GM18951 (cell line): ENCODE measurements at regions not wholly inside any gene's neighbourhood (a gene's known extent, or its start where the extent isn't known, plus 50 kb on each side); places are given as distances from the start of the nearest gene placed in this dataset.

Experiments
- POLR2A ChIP-seq: IDR thresholded peaks from 4 replicates; pipeline ENCODE4 v1.6.1; 2011; ENCODE audit warnings: mild to moderate bottlenecking; ENCODE audit not compliant: insufficient read length, insufficient read depth; ENCODE audit errors: extremely low read depth
- in situ Hi-C: fragments of 300-500 bp; cut with MboI; formaldehyde crosslinking; loops from one replicate; pipeline ENCODE4 v1.12.0; 2022; ENCODE audit warnings: low sequenced_read_pairs, mixed read lengths, inconsistent platforms; ENCODE audit not compliant: unreplicated experiment

DNA sequence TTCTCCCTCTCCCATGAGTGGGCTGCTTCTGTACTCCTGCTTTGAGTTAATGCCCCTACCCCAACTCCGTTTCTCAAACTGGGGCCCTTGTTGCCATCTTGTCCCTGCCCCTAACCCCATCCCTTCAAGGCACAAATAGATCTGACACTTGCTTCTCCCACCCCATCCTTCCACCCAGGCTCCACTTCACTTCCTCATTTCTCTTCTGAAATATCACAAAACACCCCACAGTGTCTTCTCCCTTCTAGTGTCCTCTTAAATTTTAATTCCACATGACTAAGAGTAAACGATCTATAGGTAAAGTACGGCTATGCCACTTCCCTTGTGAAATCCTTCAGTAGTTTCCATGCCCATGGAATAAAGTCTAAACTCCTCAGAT lies 571.6 kb upstream of the NOX3 start:
- in situ Hi-C loops, result no loop called here
- no peak for TF ChIP-seq POLR2A

DNA sequence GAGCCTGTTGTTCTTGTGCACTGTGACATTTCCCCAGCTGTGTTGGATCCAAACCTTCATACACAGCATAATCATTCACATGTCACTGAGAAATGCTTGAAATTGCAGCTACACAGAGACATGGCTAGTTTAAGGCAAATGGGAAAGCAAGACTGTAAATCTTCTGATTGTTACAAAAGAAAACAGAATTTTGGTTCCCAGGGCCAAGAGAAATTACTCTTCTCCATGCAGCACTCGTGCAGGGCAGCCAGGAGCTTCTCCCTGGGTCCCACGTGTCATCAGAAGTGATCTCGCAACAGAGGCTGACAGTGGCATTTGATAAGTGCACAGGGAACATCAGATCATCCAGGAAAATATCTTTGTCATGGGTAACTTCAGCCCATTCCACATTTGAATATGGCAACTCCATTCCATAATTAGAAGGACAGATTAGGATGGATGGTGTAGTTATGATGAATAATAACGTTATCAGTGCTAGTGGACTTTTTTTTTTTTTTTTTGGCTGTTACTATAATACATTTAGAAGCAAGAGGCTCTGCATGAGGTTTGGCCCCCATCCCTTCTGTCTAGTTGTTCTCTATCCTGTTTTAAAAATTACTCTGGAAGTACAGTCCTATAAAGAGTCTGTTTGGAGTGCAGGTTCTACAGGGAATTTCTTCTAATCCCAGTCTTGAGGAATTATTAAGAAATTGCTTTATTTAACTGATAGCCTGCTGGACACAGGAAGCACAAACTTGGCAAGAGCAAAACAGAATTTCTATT lies 571.0 kb upstream of the NOX3 start:
- no peak for TF ChIP-seq POLR2A
- in situ Hi-C loops, result no loop called here

DNA sequence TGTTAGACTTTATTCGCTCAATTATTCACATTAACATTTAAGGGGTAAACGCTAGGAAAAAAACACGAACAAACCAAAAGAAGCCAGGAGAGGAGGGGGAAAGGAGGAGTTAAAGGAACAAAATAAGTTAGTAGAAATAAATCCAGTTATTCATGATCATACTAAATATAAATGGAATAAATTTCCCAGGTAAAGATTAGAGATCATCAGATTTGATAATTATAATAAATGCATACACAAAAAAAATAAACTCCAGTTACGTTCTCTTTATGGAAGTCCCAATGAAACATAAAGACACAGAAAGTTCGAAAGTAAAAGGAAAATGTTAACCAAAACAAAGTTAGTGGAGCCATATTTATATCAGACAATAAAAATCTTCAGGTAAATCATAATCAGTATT lies 568.7 kb upstream of the NOX3 start:
- TF ChIP-seq POLR2A, result no peak
- in situ Hi-C loops, result no loop called here

DNA sequence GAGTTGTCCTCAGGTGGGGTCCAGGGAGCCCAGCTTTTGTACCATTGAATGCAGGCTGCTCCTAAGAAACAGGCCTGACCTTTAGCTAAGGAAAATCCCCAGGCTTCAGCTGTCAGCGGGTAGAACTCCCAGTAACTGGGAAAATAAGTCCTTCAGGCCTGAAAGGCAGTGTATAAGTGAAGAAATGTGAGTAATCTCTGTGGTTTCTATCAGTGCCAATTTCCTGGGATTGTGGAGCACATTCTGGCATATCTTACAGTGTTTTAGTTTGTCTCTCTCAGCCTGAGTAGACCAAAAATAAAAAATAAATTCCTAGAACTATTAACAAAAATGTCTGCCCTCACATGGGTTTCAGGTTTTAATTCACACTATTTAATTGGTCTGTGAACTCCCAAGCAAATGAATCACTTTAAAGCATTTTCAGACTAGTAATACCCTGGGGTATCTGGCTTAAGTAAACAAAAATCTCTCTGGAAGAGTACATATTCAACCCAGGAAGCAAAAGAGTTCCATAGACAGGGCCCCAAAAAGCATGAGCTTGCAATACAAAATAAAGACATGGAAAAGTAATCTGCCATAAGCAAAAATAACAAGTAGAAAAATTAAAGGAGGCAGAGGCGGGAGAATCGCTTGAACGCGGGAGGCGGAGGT lies 566.2 kb upstream of the NOX3 start:
- TF ChIP-seq POLR2A, result no peak
- in situ Hi-C loops, result no loop called here

DNA sequence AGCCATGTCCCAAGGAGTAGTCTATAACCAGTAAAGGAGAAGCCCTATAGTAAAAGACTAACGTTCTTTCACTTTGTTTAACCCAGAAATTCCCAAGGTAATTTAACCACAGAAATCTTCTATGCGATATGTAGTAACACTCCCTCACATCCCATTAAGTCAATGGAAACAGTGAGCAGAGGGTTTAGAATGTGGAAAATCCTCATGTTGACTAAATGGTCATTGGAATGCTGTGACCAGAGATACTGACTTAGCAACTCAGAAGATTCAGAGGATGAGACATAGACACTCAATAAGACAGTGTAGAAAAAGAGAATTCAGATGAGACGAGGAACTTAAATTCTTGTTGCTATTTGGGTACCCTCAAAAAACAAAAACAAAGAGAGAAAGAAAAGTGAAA lies 562.2 kb upstream of the NOX3 start:
- in situ Hi-C loops, result no loop called here
- no peak for TF ChIP-seq POLR2A

DNA sequence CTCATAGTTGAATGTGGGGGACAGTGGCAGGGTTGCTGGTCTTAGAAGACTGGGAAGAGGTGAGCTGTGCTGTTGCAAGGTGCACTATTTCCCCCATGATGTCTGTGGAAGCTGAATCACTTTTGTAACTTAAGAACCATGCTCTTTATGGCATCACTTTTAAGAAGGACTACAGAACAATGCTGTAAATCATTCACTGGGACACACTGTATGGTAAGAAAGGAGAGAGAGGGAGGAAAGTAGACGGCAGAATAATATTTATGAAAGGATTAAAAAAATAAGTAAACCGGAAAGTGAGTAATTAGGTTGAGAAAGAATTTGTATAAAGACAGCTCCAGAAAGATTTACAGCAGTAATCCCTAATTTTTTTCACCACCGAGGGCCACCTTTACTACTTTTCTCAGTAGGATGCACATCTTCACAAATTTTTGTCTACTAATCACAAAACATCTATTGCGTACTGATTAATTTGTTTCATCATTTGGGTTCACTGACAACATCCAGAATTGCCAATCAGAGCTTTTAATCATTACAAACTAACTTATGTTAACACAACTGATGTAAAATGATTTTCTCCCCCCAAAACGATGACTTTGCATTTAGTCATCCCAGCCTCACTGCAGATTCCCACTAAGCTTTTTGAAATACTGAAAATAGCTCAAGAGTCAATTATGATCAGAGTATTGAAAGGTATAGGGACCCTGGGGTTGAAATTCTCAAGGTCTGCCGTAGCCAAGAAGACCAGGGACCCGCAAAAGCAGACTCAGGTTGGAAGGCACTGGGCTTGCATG lies 560.7 kb upstream of the NOX3 start:
- in situ Hi-C loops, result no loop called here
- no peak for TF ChIP-seq POLR2A

DNA sequence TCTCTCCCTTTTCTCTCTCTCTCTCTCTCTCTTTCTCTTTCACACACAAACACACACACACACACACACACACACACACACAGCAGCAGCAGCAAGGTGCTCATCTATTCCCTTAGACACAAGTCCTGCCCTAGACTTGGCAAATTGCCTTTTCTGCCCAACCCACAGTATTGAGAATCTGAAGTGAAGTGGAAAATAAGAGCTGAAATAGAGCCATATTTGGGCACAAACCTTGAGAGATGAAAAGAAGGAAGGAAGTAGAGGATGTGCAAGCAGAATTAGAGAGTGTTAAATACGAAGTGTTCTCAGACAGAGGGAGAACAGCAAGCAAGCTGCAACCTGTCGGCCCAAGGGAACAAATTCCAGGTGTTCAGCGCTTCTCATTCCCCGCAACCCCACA lies 557.5 kb upstream of the NOX3 start:
- in situ Hi-C loops, result no loop called here
- no peak for TF ChIP-seq POLR2A

DNA sequence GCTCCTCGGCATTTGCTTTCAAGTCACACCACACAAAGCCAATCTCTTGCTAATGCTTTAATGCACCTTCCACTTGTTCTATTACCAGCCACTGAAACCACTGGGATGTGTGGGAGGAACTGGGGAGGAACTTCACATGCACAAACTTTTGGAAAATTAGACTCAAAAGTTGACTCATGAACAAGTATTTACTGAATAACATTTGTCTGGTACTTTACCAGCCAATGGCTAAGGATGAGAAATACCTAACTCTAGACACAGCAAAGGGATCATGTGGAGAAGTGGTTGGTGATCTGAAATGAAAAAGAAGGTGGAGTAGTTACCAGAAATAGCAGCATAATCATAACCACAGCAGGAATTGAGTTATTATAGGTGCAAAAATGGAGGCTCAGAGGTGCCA lies 554.0 kb upstream of the NOX3 start:
- no peak for TF ChIP-seq POLR2A
- in situ Hi-C loops, result no loop called here

DNA sequence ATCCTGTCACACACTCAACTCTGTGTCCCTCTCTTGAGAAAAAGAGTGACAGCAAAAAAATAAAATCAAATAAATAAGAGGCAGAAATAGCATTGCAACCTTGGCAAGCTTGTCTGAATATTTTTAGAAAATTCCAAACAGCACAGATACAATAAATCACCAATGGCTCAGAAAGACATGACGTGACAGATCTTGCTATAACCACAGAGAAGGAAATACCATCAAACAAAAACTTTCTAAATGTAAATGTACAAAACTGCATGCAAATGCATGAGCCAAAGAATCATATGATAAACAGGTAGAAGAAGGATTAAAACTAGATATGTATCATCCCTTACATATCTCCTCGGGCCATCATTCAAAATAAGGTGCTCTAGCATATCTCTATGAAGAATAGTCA lies 549.2 kb upstream of the NOX3 start:
- in situ Hi-C loops, result no loop called here
- TF ChIP-seq POLR2A, result no peak

DNA sequence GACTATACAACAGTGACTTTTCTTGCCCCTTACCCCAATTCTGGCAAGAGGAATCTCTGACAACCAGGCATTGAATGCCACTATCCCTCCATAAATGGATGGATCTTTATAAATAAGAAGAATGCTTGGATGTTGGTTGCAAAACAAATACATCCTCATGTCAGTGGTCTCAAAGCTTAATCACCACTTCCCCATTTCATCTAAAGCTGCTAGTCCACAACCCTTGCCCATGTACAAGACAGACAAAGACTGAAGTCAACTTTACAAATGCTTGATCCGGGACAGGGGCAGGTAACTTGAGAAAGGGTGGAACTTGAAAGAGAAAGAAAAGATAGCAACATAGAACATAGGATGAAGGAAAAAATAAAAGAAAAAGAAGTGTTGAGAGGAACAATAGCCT lies 540.5 kb upstream of the NOX3 start:
- in situ Hi-C loops, result no loop called here
- TF ChIP-seq POLR2A, result no peak

DNA sequence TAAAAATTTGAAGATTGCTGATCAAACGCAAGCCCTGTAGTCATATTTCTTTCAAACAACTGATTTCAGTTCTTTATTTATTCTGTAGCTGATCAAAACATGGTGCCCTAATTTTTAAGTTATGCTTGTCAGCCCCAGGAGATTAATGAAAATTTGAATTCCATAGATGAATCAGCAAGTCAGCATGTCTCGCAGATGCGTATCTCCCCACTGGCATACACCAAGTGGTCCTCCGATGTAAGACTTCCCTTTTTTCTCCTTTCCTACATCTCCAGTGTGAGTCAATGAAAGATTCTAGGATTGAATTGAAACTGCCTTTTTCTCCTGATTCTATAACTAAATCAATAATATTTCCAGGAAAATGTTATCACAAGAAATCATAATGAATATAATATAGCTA lies 539.6 kb upstream of the NOX3 start:
- TF ChIP-seq POLR2A, result no peak
- in situ Hi-C loops, result no loop called here

DNA sequence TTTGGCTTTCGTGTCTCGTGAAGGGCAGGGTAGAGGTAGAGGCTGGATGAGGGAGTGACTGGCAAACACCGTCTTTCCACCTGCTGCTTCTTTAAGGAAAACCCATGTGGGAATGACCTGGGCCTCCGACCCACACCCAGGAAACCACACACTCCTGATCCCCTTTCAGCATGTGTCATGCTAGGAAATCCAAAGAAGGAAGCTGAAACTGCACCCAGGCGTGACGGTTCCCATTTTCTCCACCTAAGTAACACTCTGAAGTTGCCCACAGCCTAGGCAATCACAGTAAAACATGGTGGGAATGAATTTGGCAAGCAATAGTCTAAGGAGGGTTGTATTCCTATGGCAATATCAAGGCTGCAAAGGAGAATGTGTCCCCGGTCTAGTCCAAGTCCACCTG lies 538.4 kb upstream of the NOX3 start:
- TF ChIP-seq POLR2A, result no peak
- in situ Hi-C loops, result no loop called here

DNA sequence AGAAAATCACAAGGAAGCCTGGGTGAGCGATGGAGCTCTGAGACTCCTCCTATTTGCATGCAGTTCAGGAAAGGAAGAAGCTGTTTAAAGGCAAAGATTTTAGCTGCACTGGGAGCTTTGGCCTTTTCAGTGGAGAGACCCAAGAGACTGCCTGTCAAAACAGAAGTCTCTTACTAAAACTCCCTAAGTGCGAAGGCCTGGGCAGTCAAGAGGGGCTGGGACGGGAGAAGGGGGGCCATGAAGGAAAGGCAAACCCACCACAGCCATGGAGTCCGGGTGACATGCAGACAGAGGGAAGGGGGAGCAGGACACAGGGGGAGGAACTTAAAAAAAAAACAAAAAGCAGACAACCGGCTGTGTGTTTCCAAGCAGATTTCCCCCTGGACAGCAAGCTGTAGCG lies 537.6 kb upstream of the NOX3 start:
- in situ Hi-C loops, result no loop called here
- no peak for TF ChIP-seq POLR2A
